Astrocyte of the spinal cord (primary cell): ENCODE measurements at regions not wholly inside any gene's neighbourhood (a gene's known extent, or its start where the extent isn't known, plus 50 kb on each side); places are given as distances from the start of the nearest gene placed in this dataset.

Experiments
- DNase-seq: peaks from one replicate; pipeline ENCODE4 v3.0.0; 2011; ENCODE audit warnings: low read depth, low spot score
- H3K4me3 ChIP-seq: 2 replicates; pipeline ENCODE4 v1.5.1; 2011; ENCODE audit warnings: low read depth, mild to moderate bottlenecking, low read length, moderate library complexity
- CTCF ChIP-seq: IDR thresholded peaks from 2 replicates; pipeline ENCODE4 v1.5.1; 2012; ENCODE audit warnings: low read depth, mild to moderate bottlenecking, low read length, inconsistent platforms
- in situ Hi-C: cut with HindIII; loops from 2 replicates; pipeline ENCODE4 v1.10.0; 2017; ENCODE audit warnings: low sequenced_read_pairs

GRCh38 chr12:71349950-71350349 lies 89.6 kb upstream of the LGR5 start:
- in situ Hi-C loops: no loop called here
- H3K4me3 ChIP-seq: no peak overlapping the region
- TF ChIP-seq CTCF: no peak
- no peak for DNase-seq

GRCh38 chr12:71338933-71339332 lies 100.7 kb upstream of the LGR5 start:
- in situ Hi-C loops: no loop called here
- DNase-seq: no peak
- TF ChIP-seq CTCF: no peak
- no peak overlapping the region for H3K4me3 ChIP-seq

GRCh38 chr12:71335963-71336257 lies 103.7 kb upstream of the LGR5 start:
- no peak for TF ChIP-seq CTCF
- in situ Hi-C loops: no loop called here
- no peak overlapping the region for H3K4me3 ChIP-seq
- DNase-seq: no peak

- no peak for DNase-seq
- H3K4me3 ChIP-seq: no peak overlapping the region
- in situ Hi-C loops: no loop called here
- no peak for TF ChIP-seq CTCF
Measured at GRCh38 chr12:71335151-71335962, 104.2 kb upstream of the LGR5 start.

- no peak for TF ChIP-seq CTCF
- no peak overlapping the region for H3K4me3 ChIP-seq
- no peak for DNase-seq
- in situ Hi-C loops: no loop called here
Measured at GRCh38 chr12:71333418-71333817, 106.2 kb upstream of the LGR5 start.

- in situ Hi-C loops: no loop called here
- TF ChIP-seq CTCF: no peak
Measured at GRCh38 chr12:71329956-71330355, 109.6 kb upstream of the LGR5 start.

GRCh38 chr12:71321531-71321930 lies 118.1 kb upstream of the LGR5 start:
- in situ Hi-C loops: no loop called here
- TF ChIP-seq CTCF: no peak
- no peak for DNase-seq
- H3K4me3 ChIP-seq: no peak overlapping the region

More at GRCh38 chr12:71329956-71330355, 109.6 kb upstream of the LGR5 start:
- no peak overlapping the region for H3K4me3 ChIP-seq
- DNase-seq: no peak
